HG03442 (cell line): ENCODE measurements at regions not wholly inside any gene's neighbourhood (a gene's known extent, or its start where the extent isn't known, plus 50 kb on each side); places are given as distances from the start of the nearest gene placed in this dataset.

Experiments
- ATAC-seq: cut with Tn5 transposase; IDR thresholded peaks from one replicate; pipeline ENCODE4 v1.9.1; 2021; ENCODE audit warnings: mild to moderate bottlenecking, moderate library complexity; ENCODE audit not compliant: unreplicated experiment

DNA sequence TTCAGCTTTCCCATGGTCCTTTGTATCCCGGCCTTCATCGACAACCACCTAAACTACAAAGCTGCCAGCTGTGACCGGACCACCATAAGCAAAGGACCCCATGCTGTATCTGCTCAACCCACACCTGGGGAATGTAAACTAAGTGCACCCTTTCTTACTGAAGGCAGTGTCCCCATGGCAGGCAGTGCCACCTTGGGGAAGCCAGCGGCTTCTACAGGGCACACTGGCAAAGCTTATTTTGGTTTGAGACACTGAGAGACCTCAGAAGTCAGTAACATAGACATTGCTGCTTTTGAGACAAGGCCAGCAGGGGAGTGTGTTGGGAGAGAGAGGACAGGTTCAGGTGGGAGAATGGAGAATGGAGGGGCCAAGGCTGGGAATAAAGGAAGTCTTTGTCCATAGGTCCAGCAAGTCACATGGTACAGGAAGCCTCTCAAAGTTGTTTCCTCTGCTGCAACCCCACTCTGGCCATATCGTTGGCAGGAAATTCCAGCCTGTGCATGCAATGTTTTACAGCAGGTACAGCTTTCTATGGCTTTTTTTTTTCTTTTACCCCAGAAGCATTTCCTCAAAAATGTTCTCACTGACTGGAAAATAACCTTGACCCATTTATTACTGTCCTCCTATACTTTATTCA lies 85.9 kb upstream of the NPVF start:
- ATAC-seq = no peak

DNA sequence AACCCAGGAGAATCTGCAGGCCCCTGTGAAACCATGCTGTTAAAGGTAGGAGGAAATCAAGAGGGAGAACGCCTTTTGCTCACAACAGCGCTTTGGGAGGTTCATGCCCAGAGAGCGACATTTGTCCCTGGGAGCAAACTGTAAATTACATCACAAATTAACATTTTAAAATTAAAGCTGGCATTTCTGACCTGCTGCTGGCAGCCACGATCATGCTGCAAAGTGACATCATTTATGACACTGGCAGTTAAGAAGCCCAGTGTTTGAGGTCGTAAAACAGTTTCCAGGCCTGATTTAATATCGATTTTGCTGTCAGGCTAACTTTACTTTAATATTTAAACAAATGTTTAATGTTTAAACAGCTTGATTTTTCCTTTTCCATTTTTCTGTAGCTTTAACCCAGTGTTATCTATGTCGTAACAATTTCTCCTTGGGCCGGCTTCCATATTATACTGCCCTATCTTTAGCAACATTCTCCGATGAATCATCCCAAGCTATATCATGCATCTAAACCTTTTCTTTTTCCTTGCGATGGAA lies 86.5 kb upstream of the NPVF start:
- no peak for ATAC-seq

DNA sequence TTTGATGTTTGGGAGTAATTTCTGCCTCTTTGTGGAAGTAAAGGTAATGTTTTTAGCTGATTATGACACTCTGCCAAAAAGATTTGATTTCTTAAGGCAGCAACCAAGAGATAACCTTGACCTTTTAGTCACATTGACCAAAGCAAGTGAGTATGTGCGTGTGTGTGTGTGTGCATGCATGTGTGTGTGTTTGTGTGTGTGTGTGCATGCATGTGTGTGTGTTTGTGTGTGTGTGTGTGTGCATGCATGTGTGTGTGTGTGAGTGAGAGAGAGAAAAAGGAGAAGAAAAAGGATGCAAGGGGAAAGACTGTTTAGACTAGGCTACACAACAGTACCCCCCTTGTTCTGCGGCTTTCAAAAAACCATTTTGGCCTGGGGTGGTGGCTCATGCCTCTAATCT lies 88.1 kb upstream of the NPVF start:
- no peak for ATAC-seq

DNA sequence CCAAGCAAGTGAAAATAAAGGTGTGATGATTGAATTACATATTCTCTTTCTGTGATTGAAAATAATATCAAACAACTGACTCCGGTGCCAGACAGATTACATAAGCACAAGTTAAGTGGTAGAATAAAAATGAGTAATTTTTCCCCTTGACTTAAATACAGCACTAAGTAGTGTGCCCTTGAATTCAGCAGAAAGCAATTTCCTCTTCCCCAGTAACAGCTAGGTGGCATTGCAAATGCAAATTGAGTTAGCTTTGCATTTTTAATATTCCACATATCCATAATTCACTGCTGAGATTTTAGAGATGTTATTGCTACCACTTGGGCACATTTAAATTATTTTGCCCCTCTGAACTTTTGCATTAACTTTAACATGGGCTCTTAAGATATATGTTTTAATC lies 89.8 kb upstream of the NPVF start:
- ATAC-seq = no peak

DNA sequence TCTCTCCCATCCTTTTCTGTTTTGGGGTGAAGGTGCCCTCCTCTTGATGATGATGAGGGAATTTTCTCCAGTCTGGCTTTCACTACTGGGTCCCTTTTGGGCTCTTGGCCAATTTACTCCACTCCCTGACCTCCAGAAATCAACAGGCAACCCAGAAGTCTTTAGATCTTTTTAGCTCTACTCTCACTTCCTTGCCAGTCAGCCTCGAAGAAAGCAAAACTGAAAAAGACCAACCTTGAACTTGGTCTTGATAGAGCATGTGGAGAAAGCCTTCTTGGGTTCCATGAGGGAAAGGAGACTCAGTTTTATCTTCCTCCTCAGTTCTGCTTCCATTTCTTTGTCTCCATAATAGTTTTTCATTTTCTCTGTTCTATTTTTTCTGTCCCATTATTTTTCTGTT lies 91.4 kb upstream of the NPVF start:
- no peak for ATAC-seq

DNA sequence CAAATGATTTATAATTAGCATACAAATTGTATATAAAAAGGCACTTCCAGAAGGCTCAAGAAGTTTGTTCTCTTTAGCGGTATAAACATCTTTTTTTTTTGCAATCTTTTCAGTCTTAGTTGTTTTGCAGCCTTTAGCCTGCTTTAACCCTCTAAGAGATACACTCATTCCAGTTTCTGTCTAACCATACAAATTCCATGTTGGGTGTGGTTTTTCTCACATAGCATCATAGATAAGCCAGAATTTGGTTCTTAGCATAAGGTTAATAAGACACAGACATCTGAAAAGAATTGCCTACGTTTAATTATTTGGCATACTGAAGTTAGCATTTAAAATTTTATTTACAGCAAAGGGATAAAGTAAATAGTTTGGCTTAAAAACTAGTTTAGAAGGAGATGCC lies 92.5 kb upstream of the NPVF start:
- ATAC-seq = no peak

DNA sequence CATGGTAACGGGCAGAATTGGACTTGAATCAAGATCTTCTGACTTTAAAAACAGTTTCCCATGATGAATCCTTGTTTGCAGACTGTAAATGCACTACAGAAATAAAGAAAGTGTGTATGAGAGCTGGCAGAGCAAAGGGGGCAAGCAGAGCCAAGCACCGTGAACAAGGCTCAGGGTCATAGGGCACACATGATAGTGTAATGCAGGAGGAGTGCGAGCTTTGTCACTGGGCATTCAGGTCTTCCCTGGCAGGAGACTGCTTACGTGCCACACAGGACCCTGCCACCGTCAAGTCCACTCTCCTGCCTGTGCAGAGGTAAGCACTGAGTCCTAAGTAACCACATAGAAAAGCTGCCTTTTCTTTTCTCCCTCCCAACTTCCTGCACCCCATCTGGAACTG lies 93.1 kb upstream of the NPVF start:
- no peak for ATAC-seq

DNA sequence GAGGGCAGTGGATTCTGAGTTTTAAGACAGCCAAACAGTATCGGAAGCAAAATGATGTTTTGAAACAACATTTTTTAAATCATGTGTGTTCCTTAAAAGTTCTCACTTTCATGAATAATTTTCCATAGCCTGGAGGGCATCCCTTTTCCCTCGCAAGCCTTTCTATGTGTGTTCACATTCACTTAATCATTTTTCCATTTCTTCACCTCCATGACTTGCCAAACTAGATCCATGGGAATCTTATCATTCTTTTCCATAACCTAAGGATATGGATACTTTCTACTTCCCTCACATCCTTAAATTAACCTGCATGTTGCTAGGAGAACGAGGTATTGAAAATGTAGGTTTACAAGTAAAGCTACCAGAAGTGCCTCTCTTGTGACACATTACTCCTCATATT lies 94.2 kb upstream of the NPVF start:
- ATAC-seq = no peak

DNA sequence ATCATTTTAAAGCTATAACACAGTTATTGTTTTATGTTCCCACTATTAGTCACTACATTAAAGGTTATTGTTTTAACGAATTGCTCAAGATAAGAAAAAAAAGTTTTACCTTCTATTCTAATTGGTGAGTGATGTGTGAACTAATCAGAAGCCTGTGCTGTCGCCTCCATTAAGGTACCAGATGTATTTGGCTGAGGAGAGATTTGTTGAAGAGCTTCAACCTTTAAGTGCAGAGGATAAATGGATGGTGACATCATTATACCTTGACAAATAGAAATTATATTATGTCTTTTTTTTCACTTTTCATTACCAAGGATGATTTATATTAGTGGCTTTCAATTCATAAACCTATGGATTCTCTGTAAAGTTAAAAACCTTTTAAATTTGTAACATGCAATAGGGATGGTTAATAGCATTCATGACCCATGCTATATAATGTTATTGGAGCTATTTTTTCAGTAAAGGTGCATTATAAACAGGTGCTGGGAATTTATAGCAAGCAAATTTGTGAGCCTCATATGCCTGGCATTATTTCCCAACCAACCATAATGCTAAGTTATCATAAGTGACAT lies 97.0 kb upstream of the NPVF start:
- no peak for ATAC-seq

DNA sequence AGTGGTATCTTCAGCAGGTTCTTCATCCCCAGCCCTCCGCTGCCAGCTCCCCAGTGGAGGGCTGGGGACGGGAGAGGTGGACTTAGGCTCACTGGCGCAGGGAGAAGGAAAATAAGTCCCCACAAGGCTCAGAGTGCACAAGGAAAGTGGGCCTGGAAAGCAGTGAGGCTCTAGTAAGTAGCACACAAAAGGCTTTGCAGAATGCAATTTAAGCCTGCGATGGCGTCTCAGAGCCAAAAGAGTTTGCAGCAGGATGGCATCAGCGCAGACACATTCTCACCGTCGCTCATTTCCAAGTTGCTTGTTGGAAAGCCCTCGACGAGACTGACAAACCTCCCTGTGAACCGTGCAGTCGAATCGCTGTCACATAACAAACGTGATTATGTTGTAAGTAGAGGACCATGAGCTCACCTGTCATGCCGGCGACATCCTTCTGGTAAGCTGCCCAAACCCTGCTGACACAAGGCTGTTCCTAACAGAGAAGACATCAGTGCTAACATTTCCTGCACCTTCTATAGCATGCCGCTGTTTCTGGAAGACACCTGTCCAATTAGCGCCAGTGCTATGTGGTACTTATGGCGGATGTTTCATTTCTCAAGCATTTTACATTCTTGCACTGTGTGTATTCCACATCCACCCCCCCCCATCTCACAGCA lies 98.3 kb upstream of the NPVF start:
- ATAC-seq = no peak

DNA sequence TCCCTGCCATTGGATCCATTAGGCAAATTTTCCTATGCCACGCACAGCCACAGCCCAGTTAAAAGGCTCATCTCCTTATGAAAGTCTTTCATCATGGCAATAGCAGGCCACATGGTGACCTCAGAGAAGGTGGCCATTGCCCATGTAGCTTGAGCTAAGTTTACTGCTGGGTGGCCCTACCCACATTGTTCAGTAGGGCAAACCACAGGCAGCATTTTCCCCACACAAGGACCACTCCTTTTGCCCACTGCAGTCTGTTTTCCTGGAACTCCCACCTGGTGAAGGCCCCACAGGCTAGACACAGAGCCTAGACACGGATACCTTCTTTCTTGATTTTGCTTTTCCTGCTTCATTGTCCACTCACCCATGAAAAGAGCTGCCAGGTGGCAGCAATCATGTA lies 101.5 kb upstream of the NPVF start:
- ATAC-seq = no peak

DNA sequence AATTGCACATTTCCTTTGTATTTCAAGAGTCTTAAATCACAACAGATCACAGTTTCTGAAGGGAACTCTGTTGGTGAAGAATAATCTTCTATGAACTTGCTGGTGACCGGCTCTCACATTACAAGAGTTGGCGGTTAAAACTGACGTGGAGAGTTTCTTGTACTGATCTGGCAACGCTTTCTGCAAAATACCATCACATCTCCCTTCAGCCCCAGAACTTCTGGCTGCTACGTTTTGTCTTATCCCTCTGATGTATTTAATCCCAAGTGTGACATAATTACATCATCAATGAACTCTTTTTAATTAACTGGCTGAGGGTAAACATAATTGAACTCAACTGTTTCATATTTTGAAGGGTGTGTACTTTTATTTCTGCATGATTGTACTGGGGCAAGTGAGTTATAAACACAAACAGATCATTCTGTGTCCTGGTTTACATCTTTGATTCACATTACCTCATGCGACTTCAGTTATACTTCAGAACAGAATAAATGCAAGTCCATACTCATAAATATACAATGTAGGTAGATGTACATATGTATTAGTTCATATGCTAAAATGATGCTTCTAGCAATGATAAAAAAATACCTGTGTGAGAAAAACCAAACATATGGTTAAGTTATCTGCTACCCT lies 105.1 kb upstream of the NPVF start:
- ATAC-seq = no peak

DNA sequence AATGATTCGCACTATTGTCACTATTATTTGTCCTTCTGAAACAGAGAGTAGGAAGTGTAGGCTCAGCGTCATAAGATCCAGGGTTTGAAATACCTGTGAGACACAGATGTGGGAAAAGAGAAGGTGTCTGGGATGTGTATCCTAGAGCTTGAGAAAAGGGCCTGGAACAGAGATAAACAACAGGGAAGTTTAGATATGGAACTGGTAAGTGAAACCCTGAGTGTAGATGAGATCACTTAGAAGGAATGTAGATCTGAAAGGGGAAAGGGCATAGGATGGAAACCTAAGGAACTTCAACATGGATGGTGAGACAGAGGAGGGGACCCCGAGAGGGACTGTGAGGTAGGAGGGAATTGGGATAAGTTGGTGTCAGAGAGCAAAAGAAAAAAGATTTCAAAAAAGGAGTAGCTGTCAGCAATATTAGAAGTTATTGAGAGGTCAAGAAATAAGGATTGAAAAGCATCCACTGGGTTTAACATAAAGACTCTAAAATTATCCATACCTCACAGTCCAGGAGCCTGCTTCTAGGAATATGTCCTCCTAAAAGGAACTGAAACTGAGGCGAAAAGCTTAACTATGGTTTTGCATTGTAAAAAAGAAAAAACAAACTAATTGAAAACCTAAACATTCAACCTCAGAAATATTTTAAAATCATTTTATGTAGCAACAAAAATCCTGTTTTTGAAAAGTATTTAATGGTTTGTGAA lies 119.2 kb upstream of the NPVF start:
- ATAC-seq = no peak

DNA sequence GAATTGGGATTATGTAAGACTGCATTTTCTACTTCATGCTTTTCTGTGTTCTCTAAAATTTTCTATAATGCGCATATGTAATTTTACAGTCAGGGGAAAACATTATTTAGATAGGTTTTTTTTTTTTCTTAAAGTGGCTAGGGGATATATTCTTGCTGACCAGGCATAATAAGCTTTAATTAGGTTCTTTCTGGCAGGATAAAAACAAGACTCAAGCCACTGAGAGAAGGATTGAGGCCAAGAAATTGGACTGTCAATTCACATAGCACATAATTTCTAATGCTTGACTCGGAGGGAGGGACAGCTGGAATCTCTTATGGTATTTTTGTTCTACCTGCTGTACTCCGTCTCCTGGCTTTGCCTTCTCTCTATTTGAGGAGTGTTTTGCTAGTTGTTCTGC lies 119.8 kb upstream of the NPVF start:
- ATAC-seq = no peak

DNA sequence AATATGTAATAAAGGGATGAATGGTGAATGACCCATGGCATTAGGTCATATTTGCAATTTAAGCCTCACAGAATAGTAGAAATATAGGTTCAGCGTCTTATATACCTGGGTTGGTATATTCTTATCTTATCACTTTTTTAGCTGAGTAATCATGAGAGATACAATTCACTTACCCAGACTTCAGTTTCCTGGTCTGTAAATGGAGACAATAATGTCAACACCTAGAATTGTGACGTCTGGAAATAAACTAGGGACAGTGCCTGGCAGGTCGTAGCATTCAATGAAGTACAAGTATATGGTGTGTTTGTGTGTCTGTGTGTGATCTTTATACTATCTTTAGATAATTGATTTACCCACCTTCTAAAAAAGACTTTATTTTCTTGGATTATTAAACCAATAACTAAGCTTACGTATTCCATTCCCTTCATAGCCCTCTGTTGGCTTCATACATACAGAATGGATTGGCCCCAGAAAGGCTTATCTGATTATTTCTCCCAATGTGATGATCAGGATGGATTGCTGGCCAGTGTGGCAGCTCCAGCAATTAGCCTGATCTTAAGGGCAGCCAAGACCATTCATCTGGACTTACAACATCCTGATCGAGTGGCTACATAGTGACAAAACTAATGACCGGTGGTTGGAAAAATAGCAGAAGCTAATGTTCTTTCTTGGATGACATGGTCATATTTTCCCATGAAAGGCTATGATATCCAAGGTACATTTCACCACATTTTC lies 121.2 kb upstream of the NPVF start:
- no peak for ATAC-seq

DNA sequence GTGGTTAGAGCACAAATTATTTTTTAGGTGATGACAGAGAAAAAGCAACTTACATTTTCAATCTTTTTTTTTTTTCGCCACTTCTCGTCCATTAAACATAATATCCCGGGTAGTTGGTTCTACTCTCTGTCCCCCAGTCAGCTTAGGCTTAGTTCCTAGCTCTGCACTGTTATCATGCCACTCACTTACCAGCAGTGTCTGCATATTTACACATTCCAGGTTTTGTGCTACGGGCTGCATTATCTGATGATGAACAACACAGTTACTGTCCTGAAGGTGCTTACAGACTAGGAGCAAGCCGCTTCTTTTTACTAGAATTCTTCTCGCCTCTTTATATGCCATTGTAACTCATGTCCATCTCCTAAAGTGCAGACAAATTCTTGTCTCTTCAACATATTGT lies 121.8 kb upstream of the NPVF start:
- no peak for ATAC-seq

DNA sequence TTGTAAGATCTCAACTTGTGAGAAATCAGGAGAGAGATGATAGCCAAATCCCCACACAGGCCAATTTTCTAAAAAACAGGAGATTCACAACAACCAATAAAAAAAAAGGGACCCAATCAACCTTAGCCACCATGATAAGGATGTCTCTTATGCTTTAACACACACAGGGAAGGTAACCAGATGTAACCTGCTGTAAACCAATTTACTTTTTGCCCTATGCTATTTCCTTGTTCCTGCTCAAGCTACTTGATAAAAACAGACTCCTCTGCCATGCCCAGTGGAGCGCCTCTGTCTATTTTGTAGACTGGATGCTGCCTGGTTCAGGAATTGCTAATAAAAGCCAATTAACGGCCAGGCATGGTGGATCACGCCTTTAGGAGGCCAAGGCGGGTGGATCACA lies 123.5 kb upstream of the NPVF start:
- ATAC-seq = no peak

DNA sequence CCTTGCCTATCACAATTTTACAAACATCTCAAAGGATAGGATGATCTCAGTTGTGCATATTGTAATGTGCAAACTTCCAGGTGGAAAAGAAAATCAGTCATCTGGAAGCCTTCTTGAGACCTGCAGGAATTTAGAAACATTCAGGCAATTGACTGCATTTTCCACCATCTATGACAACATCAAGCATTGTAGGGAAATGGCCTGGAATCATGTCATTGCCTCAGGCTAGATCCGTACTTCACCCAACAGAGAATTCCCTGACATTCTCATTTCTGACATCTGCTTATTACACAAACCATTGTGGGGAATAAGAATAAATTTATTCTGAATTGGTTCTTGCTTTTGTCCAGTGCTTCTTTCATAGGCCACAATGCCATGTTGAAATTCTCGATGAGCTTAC lies 124.9 kb upstream of the NPVF start:
- ATAC-seq = no peak

DNA sequence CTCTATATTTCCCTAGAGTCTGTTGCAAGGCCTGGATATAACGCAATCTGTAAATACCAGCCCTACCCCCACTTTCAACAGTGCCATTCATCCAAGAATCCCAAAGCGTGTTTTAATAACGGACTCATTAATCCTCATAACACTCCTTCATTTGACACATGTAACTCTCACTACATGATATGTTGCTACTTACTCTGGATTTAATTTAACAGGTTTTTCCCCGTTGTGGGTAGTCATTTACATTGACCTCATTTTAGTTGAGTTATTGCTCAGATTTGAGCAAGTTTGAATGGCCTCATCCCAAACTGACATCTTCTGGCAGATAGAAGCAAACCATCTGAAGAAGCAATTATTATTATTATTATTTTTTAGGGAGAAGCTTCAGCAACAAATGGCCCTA lies 125.4 kb upstream of the NPVF start:
- no peak for ATAC-seq

DNA sequence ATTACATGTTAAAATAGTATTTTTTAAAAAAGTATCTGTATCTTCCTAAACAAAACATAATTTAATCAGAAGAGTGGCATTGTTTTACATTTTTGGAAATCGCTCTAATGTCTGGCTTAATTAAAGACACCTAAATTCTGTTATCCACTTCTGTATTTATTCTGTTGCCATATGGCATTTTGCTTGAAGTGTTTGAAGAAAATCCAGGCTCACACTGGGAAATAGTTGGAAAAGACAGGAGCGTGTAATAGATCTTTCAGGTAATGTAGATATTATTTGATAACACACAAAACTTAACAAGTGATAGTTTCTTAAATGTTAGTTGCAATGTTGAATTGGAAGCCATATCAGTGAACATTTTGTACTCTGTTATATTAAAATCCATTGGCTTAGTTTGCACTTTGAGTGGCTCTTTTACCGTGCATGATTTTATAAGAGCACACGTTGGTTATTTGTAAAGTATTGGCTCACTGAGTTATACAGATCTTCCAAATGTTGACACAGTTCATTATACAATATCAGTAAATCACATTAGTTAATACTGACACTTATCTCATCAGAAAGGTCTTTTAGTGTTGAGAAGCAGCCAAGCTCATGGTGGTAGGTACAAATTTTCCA lies 128.4 kb upstream of the NPVF start:
- ATAC-seq = no peak
